Loucy (cell line): ENCODE measurements at regions not wholly inside any gene's neighbourhood (a gene's known extent, or its start where the extent isn't known, plus 50 kb on each side); places are given as distances from the start of the nearest gene placed in this dataset.

Experiments
- H2AFZ ChIP-seq: fragments of 200-600 bp; sonication (generic); 2 replicates; pipeline ENCODE4 v1.6.0; 2016; ENCODE audit warnings: antibody characterized with exemption, mild to moderate bottlenecking, low read length, moderate library complexity
- H3F3A ChIP-seq: fragments of 200-600 bp; 2 replicates; pipeline ENCODE4 v1.6.0; 2016; ENCODE audit warnings: antibody characterized with exemption, low read depth, mild to moderate bottlenecking
- H3K27me3 ChIP-seq: fragments of 200-600 bp; sonication (generic); 2 replicates; pipeline ENCODE4 v1.6.1; 2014; ENCODE audit warnings: low read length, mild to moderate bottlenecking; ENCODE audit not compliant: insufficient read depth, poor library complexity, severe bottlenecking
- H3K36me3 ChIP-seq: fragments of 200-600 bp; sonication (generic); 2 replicates; pipeline ENCODE4 v1.6.1; 2016; ENCODE audit warnings: low read length; ENCODE audit not compliant: insufficient read depth
- H3K4me1 ChIP-seq: fragments of 200-600 bp; sonication (generic); 2 replicates; pipeline ENCODE4 v1.5.1; 2014; ENCODE audit warnings: low read length, mild to moderate bottlenecking; ENCODE audit not compliant: insufficient read depth, poor library complexity, severe bottlenecking
- H3K4me2 ChIP-seq: fragments of 200-600 bp; sonication (generic); 2 replicates; pipeline ENCODE4 v1.6.0; 2014; ENCODE audit warnings: antibody characterized with exemption, low read length, low read depth, mild to moderate bottlenecking; ENCODE audit not compliant: poor library complexity, severe bottlenecking
- H3K4me3 ChIP-seq: fragments of 200-600 bp; sonication (generic); 2 replicates; pipeline ENCODE4 v1.5.1; 2014; ENCODE audit warnings: low read length, mild to moderate bottlenecking, mixed read lengths; ENCODE audit not compliant: poor library complexity, severe bottlenecking
- H3K79me2 ChIP-seq: fragments of 200-600 bp; sonication (generic); 2 replicates; pipeline ENCODE4 v1.6.1; 2014; ENCODE audit warnings: low read length; ENCODE audit not compliant: insufficient read depth
- H3K9ac ChIP-seq: fragments of 200-600 bp; sonication (generic); 2 replicates; pipeline ENCODE4 v1.6.0; 2014; ENCODE audit warnings: mild to moderate bottlenecking, low read depth, low read length, moderate library complexity; ENCODE audit not compliant: poor library complexity, severe bottlenecking
- H3K9me2 ChIP-seq: fragments of 200-600 bp; sonication (generic); replicated peaks from 2 replicates; pipeline ENCODE4 v1.6.1; 2016; ENCODE audit warnings: low read depth, low read length, mixed read lengths
- H3K9me3 ChIP-seq: fragments of 200-600 bp; sonication (generic); 2 replicates; pipeline ENCODE4 v1.6.1; 2014; ENCODE audit warnings: mild to moderate bottlenecking, antibody characterized with exemption, low read length, low read depth; ENCODE audit not compliant: insufficient read depth
- H4K20me1 ChIP-seq: fragments of 200-600 bp; sonication (generic); 2 replicates; pipeline ENCODE4 v1.6.0; 2014; ENCODE audit warnings: antibody characterized with exemption, low read length, mild to moderate bottlenecking; ENCODE audit not compliant: insufficient read depth, poor library complexity, severe bottlenecking
- EZH2phosphoT487 ChIP-seq: fragments of 200-600 bp; IDR thresholded peaks from 2 replicates; pipeline ENCODE4 v1.6.1; 2018; ENCODE audit warnings: antibody characterized with exemption, mild to moderate bottlenecking, moderate library complexity, borderline replicate concordance
- TF ChIP-seq, protein P1 (sequence below): fragments of 200-600 bp; sonication (generic); conservative IDR thresholded peaks from 2 replicates; pipeline ENCODE4 v1.5.1; 2014; ENCODE audit warnings: mild to moderate bottlenecking, antibody characterized with exemption, low read length

DNA sequence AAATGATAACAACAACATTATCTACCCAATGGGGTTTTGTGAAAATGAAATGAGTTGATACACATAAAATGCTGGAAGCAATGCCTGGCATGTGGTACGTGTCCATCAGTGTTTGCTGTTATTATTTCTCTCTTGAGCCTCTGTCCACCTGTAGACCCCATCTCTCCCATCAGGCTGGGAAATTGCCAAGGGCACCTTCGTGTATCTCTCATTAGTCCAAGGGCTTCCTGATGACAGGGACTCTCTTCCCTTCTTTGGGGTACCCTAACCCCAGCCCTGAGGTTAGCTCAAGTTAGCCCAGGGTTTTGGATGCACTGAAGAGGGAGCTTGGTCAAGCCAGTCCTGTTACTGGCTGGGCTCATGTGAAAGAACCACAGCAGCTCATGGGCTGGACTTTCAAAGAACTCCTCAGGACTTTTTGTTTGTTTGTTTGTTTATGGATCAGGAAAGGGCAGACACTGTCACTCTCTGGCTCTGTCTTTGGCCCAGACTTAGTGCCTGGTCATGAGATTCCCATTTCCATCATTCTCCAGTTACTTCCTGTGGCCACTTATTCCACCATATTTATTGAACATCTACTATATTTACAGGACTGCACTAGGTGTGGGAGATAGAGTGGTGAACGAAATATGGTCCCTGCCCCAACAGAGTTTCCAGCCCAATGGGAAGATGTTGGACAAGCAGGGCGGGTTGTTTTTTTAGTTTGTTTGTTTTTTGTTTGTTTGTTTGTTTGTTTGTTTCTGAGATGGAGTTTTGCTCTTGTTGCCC, 57.4 kb downstream of the NAV1 start:
- Histone ChIP-seq H3K79me2 (no peaks in the 10 kb centered on the region), H3K4me2 (no peak overlapping the region), H3K27me3 (no peaks in the 10 kb centered on the region), H2AFZ (no peak overlapping the region), H3K36me3 (no peaks in the 10 kb centered on the region), H3K4me3 (no peak overlapping the region), H4K20me1 (no peaks in the 10 kb centered on the region), H3F3A (no peaks in the 10 kb centered on the region), H3K9me3 (no peaks in the 10 kb centered on the region), H3K9ac (no peak overlapping the region), H3K4me1 (no peaks in the 10 kb centered on the region), H3K9me2 (no peaks in the 10 kb centered on the region)
- no peak for TF ChIP-seq EZH2phosphoT487
- TF ChIP-seq, protein P1, sequence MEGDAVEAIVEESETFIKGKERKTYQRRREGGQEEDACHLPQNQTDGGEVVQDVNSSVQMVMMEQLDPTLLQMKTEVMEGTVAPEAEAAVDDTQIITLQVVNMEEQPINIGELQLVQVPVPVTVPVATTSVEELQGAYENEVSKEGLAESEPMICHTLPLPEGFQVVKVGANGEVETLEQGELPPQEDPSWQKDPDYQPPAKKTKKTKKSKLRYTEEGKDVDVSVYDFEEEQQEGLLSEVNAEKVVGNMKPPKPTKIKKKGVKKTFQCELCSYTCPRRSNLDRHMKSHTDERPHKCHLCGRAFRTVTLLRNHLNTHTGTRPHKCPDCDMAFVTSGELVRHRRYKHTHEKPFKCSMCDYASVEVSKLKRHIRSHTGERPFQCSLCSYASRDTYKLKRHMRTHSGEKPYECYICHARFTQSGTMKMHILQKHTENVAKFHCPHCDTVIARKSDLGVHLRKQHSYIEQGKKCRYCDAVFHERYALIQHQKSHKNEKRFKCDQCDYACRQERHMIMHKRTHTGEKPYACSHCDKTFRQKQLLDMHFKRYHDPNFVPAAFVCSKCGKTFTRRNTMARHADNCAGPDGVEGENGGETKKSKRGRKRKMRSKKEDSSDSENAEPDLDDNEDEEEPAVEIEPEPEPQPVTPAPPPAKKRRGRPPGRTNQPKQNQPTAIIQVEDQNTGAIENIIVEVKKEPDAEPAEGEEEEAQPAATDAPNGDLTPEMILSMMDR: no peak

DNA sequence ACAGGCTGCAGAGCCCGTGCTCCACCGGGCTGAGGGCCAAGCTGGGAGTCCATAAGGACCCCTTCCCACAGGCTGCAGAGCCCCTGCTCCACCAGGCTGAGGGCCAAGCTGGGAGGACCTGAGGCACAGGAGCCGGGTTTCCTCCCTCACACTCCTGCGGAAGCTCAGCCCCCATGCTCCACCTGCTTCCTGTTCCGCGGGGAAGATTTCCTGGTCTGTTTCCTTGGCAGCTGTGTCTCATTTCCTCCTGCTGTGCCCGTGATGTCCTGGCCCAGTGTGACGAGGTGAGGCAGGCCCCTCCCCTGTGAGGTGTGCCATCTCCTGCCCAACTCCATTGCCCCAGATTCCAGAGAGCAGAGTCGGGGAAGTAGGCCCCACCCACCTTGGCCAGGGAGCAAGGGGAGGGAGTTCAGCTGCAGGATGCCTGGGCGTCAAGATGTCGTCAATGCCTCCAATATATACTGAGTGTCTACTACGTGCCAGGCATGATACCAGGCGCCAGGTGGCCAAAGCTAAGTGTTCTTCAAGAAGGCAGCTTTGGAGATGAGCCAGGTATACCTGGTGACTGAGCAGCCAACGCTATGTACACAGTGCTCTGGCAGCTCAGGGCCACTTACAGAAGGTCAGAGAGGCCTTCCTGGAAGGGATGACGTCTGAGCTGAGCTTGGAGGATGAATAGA, 58.8 kb downstream of the NAV1 start:
- Histone ChIP-seq H3K79me2 (no peaks in the 10 kb centered on the region), H2AFZ (no peak overlapping the region), H4K20me1 (no peaks in the 10 kb centered on the region), H3K4me1 (no peaks in the 10 kb centered on the region), H3K4me3 (no peak overlapping the region), H3K9me2 (no peaks in the 10 kb centered on the region), H3K9me3 (no peaks in the 10 kb centered on the region), H3K27me3 (no peaks in the 10 kb centered on the region), H3K36me3 (no peaks in the 10 kb centered on the region), H3K4me2 (no peak overlapping the region), H3F3A (no peaks in the 10 kb centered on the region), H3K9ac (no peak overlapping the region)
- TF ChIP-seq EZH2phosphoT487: no peak
- TF ChIP-seq, protein P1: no peak

DNA sequence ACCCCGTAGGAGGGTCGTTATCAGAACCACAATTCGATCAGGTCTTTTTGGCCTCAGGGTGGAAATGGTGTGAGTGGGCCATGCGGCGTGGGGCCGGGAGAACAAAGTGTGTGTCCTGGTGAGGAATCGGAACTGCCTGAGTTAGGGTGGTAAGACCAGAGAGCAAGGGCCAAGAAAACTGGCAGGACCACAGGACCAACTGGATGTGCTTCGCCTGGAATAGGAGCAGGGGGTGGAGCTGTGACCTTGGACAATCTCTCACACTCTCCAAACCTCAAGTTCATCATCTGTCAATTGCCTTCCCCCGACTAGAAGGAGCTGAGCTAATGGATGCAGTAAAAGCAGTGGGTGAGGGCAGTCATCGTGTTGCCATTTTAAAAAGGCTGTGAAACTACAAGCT, 59.5 kb downstream of the NAV1 start:
- Histone ChIP-seq H3K36me3 (no peaks in the 10 kb centered on the region), H3K79me2 (no peaks in the 10 kb centered on the region), H3F3A (no peaks in the 10 kb centered on the region), H2AFZ (no peak overlapping the region), H3K9me3 (no peaks in the 10 kb centered on the region), H3K27me3 (no peaks in the 10 kb centered on the region), H3K4me3 (no peak overlapping the region), H3K4me1 (no peaks in the 10 kb centered on the region), H3K4me2 (no peak overlapping the region), H3K9me2 (no peaks in the 10 kb centered on the region), H4K20me1 (no peaks in the 10 kb centered on the region), H3K9ac (no peak overlapping the region)
- TF ChIP-seq, protein P1: no peak
- no peak for TF ChIP-seq EZH2phosphoT487
